Erythroblast (primary cell): ENCODE measurements at regions not wholly inside any gene's neighbourhood (a gene's known extent, or its start where the extent isn't known, plus 50 kb on each side); places are given as distances from the start of the nearest gene placed in this dataset.

Experiments used
- GATA1 ChIP-seq: IDR thresholded peaks from 2 replicates; pipeline ENCODE4 v1.6.1; 2011; ENCODE audit warnings: low read depth, mild to moderate bottlenecking, control low read depth, low read length, moderate library complexity
- POLR2A ChIP-seq: IDR thresholded peaks from 2 replicates; pipeline ENCODE4 v1.6.1; 2011; ENCODE audit warnings: mild to moderate bottlenecking, low read length

DNA sequence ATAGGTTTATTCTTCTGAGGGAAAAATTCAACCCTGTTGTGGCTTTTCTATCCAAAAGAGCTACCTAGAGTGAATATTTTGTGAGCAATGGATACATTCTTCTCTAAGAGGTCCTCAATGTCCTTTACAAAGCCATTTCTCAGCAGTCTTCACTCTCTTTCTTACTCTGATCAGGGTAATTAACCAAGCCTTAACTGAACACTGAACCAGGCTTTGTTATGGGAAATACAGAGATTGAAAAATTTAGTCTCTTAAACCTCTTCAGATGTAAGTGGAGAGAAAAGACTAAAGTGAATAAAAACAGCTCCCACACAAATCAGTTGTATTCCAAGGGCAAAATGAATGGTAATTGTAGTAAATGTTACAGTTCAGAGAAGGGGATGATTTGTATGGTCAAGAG is 64.0 kb upstream of the XIST start:
- TF ChIP-seq POLR2A, result no peak
- no peak for TF ChIP-seq GATA1
